Inflammatory macrophage treated with lipopolysaccharide for 4 hours (primary cell): ENCODE measurements at regions not wholly inside any gene's neighbourhood (a gene's known extent, or its start where the extent isn't known, plus 50 kb on each side); places are given as distances from the start of the nearest gene placed in this dataset.

Experiments
- DNase-seq: peaks from one replicate; pipeline ENCODE4 v3.0.0-alpha.2; 2020

DNA sequence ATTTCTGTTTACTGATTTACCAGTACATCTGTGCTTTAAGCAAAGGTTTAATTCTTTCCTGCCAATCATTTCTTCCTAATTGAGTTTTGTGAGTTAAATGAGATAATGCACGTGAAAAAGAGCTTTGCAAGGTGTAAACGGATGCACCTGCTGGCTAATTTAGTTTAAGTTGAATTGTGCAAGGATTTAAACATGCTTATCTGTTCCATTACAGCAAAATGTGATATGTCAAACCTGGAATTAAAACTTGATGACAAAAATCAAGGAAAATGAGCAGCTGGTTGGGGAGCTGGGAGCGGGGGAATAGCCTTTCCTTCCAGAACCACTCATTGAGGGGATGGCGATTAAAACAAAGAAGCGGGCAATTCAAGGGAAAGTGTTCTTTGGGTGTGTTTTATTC is 155.0 kb upstream of the CTTNBP2 start:
- DNase-seq = no peak

DNA sequence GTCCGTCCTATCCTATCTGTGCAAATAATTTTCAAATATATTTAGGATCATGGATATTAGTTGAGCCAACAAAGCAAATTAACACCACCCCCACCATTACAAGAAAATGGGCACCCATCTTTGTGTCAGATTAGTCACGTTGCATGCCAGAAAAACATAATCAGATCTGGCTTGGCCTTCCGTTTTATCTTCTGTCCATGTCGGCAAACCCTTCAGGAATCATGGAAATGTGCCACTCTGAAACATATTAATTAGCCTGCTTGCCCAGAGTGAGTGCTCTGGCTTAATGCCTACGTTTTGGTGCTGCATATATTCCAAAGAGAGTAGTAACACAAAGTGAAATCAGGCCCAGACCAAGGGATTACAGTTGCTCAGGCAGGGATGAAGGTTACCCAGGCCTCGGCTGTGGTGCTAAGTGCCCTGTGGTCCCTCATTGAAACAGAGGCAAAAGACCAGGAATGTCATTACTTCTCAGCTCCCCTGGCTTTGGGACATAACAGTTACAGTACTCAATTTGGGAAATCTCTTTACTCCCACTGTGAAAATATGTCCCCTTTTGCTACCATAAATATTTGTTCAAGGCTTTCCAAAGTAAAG is 154.0 kb upstream of the LSM8 start:
- DNase-seq = no peak

DNA sequence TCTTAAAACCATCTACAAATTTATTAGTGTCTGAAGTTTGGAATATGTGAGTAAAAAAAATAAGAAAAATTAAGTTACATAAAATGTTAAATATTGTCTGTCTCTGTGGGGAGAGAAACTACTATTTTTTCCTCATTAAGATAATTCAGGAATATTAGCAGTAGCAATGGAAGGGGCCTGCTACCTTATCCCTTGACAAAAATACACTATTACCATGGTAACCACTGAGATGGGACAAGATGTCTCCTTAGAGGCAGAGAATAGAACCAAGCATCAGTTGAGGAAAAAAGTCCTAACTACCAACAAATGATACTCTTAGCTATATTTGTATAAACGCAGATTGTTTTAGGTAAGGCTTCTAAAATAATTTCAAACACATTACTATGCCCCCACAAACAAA is 150.7 kb upstream of the LSM8 start:
- DNase-seq = no peak

DNA sequence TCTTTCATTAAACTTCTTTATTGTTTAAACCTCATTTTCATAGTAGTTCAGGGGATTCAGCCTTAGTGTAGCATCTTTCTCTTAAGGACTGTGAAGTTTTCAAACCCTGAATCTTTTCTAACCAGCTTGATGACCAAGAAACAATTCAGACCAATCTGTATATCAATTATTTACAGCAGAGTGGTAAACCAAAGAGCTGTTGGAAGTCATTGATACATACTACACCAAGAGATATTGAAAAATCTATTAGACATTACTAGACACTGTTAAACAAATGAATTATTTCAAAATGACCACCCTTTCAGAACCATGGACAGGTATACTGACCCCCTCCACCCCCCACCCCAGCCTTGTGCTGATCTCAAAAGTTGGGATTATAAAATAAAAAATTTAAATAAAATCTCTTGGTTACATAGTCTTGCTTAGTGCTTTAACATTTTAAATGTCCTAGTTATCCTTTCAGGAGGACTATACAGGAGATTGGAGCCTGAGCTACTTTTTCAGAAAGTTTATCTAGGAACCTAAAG is 143.9 kb upstream of the LSM8 start:
- no peak for DNase-seq

DNA sequence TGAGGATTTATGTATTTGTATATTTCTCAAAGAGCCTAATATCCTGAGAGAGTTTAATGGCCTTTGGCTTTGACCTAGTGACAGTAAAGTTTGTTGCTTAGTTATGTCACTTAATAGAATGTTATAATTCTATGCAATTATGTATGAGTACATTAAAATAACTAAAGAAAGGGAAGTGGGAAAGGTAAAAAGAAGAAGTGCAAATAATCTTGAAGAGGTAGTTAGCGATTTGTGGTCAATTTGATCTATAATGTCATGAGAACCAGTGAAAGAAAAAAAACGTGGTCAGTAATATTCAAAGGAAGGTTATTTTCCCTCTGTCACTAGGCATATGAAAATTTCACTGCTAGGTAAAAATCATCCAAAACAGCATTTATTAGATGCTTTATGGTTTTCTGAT is 143.4 kb upstream of the LSM8 start:
- no peak for DNase-seq

DNA sequence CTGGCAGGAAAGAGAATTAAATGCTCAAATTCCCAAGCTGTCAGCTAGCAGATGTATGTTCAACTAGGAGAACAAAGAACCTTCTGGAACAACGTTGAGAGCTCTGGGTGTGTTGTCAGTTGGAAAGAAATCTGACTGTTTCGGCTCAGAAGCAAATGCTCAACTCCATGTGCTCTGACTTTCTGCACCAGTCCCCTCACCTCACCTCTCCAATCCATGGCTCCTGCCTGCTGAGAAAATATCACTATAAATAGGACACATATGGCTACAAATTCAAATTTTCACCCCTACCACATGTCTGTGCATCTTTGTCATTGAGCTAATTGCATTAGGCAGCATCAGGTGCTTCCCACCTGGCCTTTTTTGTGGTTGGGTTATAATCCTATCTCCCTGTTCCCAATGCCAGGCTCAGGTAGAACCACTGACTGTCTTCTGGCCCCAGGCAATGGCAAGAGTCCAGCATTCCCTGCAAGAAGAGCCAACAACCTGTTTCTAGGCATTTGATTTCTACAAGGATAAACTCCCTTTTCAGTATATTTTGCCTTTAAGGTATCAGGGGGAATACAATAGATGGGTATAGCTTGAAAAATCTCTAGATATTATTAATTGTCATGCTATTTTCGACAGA is 142.6 kb upstream of the LSM8 start:
- no peak for DNase-seq

DNA sequence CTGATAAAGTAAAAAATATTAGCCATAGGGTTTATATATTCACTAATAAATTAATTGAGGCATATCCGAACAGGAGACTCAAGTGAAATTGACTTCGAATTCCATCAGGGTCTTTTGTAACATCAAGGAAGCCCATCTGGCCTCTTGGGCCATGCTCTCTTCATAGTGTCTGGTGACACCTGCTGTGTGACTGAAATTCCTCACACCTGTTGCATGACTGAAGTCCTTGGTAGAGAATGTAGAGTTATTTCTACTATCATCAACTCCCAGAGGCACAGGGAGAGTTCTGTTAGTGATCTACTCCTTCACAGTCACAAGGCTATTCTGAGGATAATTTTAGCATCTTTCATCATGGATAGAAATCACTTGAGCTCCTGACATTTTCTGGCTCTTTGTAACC is 138.3 kb upstream of the LSM8 start:
- no peak for DNase-seq

DNA sequence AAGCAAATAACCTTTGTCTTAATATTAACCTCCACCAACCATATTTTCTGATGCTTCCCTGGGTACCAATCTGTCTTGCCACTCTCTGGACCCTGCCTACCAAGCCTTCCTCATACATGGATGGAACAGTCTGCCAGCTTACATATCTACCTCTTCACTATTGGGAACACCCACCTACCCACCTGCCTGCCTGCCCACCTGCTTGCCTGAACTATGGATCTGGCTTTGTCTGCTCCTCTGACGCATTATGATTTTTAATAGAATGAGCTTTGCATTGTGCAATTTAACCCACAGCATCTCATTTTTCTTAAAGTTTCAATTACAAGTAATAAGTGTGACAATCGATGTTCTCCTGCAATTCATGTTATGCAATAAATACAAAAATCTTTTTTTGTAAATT is 137.9 kb upstream of the LSM8 start:
- no peak for DNase-seq

DNA sequence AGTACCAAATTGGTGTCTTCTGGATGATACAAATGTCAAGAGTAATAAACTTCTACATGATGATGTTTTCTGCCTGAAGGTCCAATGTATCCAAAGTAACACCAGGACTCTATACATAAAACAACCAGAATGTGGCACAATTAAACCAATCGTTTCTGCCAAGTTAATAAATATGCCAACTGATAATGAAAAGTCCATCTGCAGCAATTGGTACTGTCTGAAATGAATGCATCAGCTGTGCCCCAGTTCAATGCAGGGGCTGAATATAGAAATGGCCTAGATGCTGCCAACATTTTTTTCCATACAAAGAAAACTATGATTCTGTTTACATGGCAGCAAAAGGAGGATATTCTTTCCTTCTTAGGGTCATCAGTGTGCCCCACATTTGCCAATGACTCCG is 137.2 kb upstream of the LSM8 start:
- DNase-seq = no peak

DNA sequence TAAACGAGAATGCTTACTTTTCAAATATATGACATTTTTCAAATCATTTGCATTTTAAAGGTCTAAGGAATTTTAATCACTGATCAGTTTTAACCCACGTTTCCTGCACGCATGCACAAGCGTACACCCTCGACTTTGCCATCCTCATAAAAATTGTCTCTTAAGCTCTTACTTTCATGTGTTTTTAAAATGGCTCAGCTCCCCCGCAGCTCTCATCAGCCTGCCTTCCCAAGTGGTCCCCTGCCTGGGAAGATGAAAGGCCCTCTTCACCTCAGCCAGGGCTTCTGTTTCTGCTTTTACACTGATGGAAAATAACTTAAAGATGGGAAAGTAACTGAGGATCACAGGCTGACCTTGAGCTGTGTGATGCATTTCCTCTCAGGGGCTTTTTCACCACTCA is 131.6 kb upstream of the LSM8 start:
- no peak for DNase-seq

DNA sequence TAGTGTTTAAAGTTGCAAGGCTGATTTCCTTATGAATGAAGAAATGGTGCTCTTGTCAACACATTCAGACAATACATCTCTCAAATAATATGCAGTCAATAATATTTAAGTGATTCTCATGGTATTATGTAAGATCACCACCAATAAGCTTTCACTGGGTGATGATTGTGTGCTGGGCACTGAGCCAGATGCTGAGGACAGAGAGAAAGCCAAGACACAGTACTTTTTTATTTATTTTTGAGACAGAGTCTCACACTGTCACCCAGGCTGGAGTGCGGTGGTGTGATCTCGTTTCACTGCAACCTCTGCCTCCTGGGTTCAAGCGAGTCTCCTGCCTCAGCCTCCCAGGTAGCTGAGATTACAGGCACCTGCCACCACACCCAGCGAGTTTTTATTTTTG is 130.6 kb upstream of the LSM8 start:
- DNase-seq = no peak

DNA sequence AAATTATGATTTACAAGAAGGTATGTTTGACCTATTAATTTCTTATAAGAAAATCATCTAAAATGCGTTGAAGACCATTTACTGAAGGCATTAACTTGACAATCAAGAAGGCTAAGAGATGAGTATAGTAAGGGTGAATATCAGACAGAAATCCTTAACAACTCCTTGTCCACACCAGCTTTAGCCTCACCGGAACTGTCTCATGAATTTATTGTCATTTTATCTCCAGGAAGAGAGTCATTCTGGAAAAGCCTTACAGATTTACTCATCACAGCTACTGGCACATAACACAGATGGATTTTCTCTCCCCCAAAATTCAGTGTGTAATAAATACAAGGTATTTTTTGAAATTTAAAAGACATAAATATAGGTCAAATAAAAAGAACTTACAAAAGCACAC is 129.4 kb upstream of the LSM8 start:
- no peak for DNase-seq

DNA sequence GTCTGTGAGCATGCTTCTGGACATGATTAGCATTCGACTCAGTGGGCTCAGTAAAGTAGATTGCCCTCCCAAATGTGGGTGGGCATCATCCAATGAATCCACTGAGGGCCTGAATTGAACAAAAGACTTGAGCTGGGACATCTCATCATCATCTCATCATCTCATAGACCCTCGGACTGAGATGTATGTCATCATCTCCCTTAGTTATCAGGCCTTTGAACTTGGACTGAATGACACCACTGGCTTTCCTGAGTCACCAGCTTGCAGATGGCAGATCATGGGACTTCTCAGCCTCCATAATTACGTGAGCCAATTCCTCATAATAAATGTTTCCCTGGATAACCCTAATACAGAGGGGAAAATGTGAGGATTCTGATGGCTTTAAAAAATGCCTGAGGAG is 128.3 kb upstream of the LSM8 start:
- DNase-seq = no peak

DNA sequence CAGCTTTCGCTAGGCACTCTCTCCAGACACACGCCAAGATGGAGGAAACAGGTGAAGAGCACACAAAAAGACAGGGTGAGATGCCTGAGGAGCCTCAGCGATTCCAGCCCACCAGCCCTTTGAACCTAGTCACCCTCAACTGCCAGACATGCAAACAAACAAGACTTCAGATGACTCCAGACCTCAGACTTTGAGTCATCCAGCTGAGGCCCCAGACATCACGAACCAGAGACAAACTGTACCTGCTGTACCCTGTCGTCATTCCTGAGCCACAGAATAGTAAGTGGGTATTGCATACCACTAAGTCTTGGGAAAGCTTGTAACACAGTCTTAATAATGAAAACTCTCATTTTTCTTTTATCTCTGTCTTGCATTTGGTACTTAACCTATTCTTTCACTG is 126.6 kb upstream of the LSM8 start:
- DNase-seq = no peak

DNA sequence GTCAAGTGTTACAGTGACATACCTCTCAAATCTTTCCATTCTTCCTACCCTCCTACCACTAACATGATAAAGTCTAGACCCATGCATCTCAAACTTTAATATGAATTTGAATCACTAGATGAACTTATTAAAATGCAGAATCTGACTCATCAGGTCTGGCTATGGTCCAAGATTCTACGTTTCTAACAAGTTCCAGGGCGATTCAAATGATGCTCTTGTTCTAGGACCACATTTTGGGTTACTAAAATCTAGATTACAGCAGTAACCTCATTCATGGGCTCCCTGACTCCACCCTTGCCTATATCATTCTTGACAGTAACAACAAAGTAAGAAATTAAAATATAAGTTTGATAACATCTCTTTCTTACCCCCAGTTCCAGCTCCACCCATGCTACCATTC is 124.8 kb upstream of the LSM8 start:
- DNase-seq = no peak

DNA sequence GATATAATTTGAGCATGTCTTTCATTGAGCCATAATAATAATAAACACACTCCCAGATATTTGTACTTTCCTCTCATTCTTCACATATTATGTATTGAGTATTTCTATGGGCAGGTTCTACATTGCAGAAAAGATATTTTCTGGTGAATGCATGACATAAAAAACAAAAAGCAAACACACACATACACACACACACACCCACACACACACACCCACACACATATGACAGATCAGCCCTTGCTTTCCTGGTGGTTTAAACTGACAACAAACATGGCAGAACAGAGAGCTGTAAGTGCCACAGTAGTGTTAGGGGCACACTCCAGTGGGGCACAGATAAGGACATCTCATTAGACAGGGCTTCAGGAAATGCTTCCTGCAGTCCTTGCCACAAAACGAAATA is 123.3 kb upstream of the LSM8 start:
- DNase-seq = no peak

DNA sequence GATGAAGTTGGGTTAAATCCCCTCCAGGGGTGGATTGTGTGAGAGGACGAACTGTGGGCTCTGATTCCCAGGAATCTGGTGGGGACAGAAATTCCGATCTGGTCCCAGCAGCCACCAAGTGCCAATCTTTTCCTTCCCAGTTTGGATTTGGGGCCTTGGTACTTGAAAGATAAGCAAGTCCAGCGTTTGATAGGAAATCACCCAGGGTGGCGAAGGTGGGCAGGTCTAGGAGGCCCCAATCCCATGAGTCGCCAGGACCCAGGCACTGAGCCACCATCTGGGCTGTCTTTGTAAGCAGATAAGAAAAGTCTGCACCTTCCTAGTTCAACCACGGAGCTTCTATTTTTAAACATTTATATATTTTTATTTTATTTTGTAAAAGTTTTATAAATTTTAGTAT is 122.6 kb upstream of the LSM8 start:
- DNase-seq = no peak

DNA sequence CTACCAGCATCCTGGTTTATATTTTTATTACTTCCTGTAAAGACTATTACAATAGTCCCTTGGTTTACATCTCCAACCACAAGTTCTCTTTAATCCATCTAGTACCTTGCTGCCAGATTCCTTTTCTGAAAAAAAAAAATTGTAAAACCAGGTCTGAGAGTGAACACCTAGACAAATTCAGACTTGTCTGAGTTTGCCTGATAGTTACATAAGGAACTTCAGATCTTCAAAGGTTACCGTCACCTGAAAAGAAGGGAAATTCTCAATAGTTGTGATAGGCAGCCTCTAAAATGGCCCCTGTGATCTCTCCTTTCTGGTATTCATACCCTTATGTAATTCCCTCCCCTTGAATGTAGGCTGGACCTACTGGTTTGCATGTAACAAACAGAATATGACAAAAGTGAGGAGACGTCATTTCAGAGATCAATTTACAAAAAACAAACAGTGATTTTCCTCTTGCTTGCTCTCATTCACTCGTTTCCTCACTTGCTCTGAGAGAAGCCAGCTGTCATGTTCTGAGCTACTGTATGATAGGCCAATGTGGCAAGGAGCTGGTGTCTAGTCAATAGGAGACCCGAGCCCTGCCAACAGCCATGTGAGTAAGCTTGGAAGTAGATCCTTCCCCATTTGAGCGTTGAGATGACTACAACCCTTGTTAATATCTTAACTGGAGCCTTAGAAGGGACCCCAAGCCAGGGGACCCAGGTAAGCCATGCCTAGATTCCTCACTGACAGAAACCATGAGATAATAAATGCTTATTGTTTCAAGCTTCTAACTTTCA is 110.9 kb upstream of the LSM8 start:
- DNase-seq = no peak

DNA sequence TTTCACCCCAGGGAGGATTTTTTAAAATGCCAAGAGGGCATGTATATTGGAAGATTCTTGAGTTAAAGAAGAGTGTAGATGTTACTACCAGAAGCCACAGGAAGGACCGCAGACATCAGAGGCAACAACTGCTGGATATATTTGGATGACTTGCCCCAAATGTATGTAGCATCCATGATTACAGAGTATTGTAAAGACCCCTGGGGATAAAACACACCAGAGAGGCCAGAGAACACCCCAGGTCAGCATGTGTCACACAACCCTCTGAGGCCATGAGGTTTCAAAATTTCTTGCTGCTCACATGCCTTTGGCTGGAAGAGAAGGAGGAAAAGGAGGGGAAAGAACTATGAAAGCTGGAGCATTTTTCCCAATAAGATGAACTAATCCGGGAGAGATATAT is 108.0 kb upstream of the LSM8 start:
- no peak for DNase-seq

DNA sequence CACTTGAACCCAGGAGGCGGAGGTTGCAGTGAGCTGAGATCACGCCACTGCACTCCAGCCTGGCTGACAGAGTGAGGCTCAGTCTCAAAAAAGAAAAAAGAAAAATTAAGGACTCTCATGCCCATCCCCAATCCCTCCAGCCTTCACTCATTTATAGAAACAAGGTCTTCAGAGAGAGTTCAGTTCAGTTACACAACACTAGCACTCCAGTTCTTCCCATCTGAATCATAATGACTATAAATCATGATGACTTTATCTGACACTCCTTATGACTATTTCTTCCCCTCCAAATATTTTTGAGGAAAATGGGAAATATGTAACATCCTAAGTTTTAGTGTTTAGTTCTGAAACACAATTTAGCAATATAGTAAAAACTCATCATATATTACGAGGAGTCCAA is 107.4 kb upstream of the LSM8 start:
- no peak for DNase-seq

DNA sequence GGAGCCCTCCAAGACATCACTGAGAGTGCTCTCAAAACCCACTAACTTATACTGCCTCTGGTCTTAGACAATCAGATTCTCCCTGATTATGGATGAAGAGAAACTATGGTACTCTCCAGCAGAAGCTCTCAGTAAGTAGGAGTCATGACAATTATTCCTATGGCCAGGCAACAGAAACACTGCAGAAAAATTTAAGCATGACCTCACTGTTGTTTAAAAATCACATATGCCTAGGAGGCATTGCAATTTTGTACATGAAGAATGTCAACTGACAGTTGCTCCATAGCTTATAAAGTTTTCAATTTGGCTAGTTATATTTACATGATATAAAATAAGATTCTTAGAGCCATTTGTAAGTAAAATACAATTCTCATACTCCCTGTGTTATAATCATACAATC is 105.9 kb upstream of the LSM8 start:
- DNase-seq = no peak

DNA sequence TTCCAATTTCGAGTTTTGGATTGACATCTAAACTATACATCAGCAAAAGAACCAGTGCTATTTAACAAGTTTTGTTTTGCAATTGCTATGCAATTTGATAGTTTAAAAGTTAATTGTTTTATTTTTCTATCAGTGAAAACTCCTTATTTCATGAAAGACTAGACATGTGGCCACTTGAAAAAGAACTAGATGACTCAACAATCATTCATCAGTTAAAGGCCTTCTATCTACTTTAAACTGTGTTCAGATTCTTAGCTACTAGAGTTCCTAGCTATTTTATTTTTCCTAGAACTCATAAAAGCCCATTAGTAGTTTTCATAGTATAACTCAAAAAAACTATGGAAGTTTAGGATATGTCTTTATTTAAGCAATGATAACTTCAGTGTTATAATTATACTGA is 104.6 kb upstream of the LSM8 start:
- DNase-seq = no peak

DNA sequence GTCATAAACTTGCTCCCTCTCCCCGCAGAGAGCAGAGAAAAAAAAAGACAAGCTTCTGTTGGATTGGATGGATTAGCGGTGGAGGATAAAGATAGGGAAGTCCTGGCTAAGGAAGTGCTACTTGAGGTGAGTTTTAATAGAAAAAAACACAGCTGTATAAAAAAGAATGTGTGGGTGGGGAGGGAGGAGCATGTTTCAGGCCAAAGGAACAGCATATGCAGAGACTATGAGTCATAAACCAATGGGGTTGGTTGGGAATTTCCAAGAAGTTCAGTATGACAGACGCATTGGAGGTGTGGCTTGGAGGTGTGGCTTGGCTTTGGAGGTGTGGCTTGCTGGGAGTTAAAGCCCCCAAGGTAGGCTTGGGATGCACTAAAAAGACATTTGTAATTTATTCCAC is 103.0 kb upstream of the LSM8 start:
- DNase-seq = peak; percentile 66

DNA sequence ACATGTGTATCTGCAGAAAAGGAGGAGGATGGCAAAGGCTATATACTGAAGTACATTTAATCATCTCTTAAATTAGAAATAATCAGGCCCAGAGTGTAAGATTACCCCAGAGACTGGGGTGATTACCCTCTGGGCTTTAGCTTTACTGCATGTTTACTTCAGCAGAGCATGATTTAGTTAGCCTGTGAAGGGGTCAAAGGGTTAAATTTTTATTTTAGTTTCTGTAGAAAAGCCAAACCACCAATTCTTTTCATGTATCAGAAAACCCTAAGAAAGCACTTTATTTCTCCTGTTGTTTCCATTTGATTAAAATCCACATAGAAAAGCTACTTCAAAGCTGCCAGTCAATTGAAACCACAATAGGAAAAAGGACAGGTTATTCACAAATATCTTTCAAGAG is 101.5 kb upstream of the LSM8 start:
- DNase-seq = no peak

DNA sequence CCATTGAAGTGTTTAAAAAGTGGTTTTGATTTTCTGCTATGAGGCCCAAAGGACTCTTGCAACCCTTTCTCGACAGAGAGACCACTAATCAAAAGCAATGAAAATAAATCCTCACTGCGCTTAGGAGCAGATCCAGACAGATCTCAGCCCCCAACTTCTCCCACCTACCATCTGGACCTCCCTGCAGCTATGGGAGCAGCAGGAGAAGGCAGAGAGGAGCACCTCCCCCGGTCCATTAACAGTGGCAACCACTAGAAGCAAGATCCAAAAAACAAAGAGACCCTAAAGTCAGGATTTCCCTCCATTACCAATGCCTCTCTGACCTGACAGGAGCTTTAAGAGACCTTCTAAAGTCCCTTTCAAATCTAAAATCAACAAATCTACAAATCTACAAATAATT is 99.0 kb upstream of the LSM8 start:
- no peak for DNase-seq
